Thoracic aorta (tissue), 2 donors: ENCODE measurements at regions not wholly inside any gene's neighbourhood (a gene's known extent, or its start where the extent isn't known, plus 50 kb on each side); places are given as distances from the start of the nearest gene placed in this dataset.

Experiments used
- ATAC-seq: fragments of 150-250 bp; one replicate; pipeline ENCODE4 v1.8.0; 2017; ENCODE audit warnings: low read depth; ENCODE audit not compliant: insufficient number of reproducible peaks, low FRiP score
- DNase-seq: peaks from one replicate; pipeline ENCODE4 v3.0.0-alpha.2; 2020; ENCODE audit warnings: low spot score
- H3K27ac ChIP-seq, 2 donors: fragments of 200-600 bp; sonication (generic); 1 replicate in 1 of 2; 2 replicates in 1 of 2; pipeline ENCODE4 v1.5.1; 2016; ENCODE audit warnings: mild to moderate bottlenecking in 2 of 2, moderate library complexity in 2 of 2
- H3K27me3 ChIP-seq: fragments of 200-600 bp; sonication (generic); replicated peaks from 2 replicates; pipeline ENCODE4 v1.6.0; 2016; ENCODE audit warnings: mild to moderate bottlenecking; ENCODE audit not compliant: insufficient read depth
- H3K36me3 ChIP-seq: fragments of 200-600 bp; sonication (generic); one replicate; pipeline ENCODE4 v1.5.1; 2016
- H3K4me1 ChIP-seq, 2 donors: fragments of 200-600 bp; sonication (generic); 1 replicate in 1 of 2; 2 replicates in 1 of 2; pipeline versions ENCODE4 v1.5.1 to v1.6.0; 2016; ENCODE audit warnings: low read depth in 2 of 2, mild to moderate bottlenecking in 1 of 2; ENCODE audit not compliant: control insufficient read depth in 1 of 2
- H3K4me3 ChIP-seq: fragments of 200-600 bp; sonication (generic); 2 replicates; pipeline ENCODE4 v1.5.1; 2016; ENCODE audit warnings: mild to moderate bottlenecking
- H3K9me3 ChIP-seq: fragments of 200-600 bp; sonication (generic); 2 replicates; pipeline ENCODE4 v1.5.1; 2016
- TF ChIP-seq, protein P1 (sequence below): fragments of 200-600 bp; sonication (generic); IDR thresholded peaks from one replicate; pipeline ENCODE4 v1.5.1; 2019; ENCODE audit warnings: antibody characterized with exemption

DNA sequence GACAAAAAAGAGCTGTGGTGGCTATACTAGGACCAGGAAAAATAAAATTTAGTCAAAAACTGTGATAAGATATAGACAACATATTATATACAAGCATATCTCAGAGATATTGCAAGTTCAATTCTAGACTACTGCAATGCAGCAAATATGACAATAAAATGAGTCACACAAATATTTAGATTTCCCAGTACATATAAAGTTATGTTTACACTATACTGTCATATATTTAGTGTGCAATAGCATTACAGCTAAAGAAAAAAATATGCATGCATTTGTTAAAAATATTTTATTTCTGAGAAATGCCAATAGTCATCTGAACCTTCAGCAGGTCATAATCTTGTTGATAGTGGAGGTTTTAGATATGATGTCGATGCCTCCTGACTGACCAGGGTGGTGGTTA lies 72.1 kb downstream of the AKR1C4 start:
- TF ChIP-seq, protein P1, sequence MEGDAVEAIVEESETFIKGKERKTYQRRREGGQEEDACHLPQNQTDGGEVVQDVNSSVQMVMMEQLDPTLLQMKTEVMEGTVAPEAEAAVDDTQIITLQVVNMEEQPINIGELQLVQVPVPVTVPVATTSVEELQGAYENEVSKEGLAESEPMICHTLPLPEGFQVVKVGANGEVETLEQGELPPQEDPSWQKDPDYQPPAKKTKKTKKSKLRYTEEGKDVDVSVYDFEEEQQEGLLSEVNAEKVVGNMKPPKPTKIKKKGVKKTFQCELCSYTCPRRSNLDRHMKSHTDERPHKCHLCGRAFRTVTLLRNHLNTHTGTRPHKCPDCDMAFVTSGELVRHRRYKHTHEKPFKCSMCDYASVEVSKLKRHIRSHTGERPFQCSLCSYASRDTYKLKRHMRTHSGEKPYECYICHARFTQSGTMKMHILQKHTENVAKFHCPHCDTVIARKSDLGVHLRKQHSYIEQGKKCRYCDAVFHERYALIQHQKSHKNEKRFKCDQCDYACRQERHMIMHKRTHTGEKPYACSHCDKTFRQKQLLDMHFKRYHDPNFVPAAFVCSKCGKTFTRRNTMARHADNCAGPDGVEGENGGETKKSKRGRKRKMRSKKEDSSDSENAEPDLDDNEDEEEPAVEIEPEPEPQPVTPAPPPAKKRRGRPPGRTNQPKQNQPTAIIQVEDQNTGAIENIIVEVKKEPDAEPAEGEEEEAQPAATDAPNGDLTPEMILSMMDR = no peak
- H3K27ac ChIP-seq = no peak overlapping the region
- H3K4me1 ChIP-seq = no peaks in the 10 kb centered on the region
- no peaks in the 10 kb centered on the region for H3K27me3 ChIP-seq
- no peaks in the 10 kb centered on the region for H3K9me3 ChIP-seq
- DNase-seq (no peak), ATAC-seq (no peak)
- H3K4me3 ChIP-seq = no peak overlapping the region
- H3K36me3 ChIP-seq = no peaks in the 10 kb centered on the region

DNA sequence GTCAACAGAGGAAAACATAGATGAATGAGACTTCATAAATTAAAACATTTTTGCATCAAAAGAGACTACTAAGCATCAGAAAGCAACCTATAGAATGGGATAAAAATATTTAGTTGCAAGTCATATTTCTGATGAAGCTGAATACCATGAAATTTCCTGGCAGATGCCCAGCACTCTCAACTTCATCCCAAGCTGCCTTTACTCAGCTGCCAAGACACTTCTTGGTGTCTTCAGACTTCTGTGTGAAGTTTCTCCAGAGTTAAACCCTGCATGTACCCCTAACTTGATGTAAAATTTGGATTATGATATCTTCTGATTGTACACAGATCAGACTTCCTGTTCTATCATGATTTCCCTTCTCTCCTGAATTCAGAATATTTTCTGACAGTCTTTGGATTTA lies 73.2 kb downstream of the AKR1C4 start:
- ATAC-seq (no peak), DNase-seq (no peak)
- no peaks in the 10 kb centered on the region for H3K36me3 ChIP-seq
- H3K27me3 ChIP-seq = no peaks in the 10 kb centered on the region
- H3K27ac ChIP-seq = no peak overlapping the region
- H3K4me1 ChIP-seq = no peaks in the 10 kb centered on the region
- no peaks in the 10 kb centered on the region for H3K9me3 ChIP-seq
- TF ChIP-seq, protein P1 = no peak
- H3K4me3 ChIP-seq = no peak overlapping the region

DNA sequence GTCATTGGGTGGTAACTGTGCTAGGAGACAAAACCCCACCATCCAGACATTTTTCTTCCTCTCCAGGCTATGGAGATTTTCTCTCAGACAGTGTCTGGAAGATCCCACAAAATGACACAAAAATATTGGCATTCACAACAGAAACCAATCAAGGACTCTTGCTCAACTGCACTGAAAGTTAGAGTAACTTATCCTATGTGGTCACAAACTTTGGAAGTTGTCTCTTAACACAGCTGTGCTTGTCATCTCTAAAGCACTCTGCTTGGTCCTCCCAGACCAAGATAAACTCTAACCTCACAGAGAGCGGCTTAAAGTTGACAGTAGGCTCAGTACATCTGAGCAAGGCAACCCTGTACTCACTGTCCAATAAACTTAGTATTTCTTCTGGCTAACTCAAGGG lies 74.9 kb downstream of the AKR1C4 start:
- Histone ChIP-seq H3K36me3 (no peaks in the 10 kb centered on the region), H3K27ac (no peak overlapping the region), H3K4me1 (no peaks in the 10 kb centered on the region), H3K4me3 (no peak overlapping the region), H3K9me3 (no peaks in the 10 kb centered on the region), H3K27me3 (no peaks in the 10 kb centered on the region)
- DNase-seq = no peak
- TF ChIP-seq, protein P1 = no peak
- ATAC-seq = no peak

DNA sequence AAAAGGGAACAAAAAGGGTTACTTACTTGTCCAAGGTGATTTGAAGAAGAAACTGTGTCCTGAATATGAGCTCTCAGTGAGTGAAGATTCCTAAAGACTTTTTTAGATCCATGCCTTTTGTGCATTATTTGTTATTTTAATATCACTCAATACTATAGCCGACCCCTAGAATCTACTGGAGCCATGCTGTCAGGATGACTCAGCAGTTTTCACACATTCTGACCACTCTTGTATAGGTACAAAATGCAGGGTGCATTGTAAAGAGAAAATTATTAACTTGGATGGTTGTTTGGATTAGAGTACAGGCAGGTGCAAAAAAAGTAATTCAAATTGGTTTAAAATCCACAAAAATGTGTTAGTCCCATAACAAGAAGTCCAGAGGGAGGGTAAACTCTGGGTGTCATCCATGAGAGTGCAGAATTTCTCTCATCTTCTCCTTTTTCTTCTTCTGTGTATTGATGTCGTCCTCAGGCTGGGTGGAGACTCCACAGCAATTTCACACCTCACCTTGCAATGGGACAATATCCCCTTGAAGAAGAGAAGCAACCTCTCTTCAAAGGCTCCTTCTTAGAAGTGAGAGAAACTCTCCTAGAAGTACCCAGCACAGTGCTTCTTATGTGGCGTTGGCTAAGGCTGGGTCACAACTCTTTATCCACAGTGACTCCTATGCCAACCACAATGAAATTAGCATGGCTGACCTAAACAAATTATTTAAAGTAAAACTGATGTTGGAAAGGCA lies 75.6 kb downstream of the AKR1C4 start:
- ATAC-seq (no peak), DNase-seq (no peak)
- TF ChIP-seq, protein P1 = no peak
- Histone ChIP-seq H3K36me3 (no peaks in the 10 kb centered on the region), H3K27me3 (no peaks in the 10 kb centered on the region), H3K4me3 (no peak overlapping the region), H3K9me3 (no peaks in the 10 kb centered on the region), H3K4me1 (no peaks in the 10 kb centered on the region), H3K27ac (no peak overlapping the region)

DNA sequence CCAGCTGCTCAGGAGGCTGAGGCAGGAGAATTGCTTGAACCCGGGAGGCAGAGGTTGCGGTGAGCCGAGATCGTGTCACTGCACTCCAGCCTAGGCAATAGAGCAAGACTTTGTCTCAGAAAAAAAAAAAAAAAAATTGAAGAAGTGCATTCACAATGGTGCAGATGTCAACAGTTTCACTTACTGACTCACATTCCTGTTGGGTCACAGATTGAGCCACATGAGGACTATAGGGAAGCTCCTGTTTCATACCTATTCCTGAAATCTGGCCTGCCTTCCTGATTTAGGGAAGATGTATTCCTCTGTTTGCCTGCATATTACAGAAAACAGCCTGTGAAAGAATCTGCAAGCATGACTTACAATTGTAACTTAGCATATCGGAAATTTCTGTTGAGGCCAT lies 78.2 kb downstream of the AKR1C4 start:
- Histone ChIP-seq H3K27me3 (no peaks in the 10 kb centered on the region), H3K4me3 (no peak overlapping the region), H3K27ac (no peak overlapping the region), H3K4me1 (no peaks in the 10 kb centered on the region), H3K9me3 (no peaks in the 10 kb centered on the region), H3K36me3 (no peaks in the 10 kb centered on the region)
- no peak for DNase-seq
- TF ChIP-seq, protein P1 = no peak
- no peak for ATAC-seq
